SK-N-SH (cell line): ENCODE measurements at regions not wholly inside any gene's neighbourhood (a gene's known extent, or its start where the extent isn't known, plus 50 kb on each side); places are given as distances from the start of the nearest gene placed in this dataset.

ENCODE experiments used
- CTCF ChIA-PET: fragments of 300-600, 350-600 bp; formaldehyde crosslinking; extraction: SDS; loops from one replicate; lab custom pipeline; 2021; lab: Yijun Ruan, JAX
- POLR2A ChIA-PET: fragments of 350-600 bp; sonication (Branson Sonifier 250); formaldehyde crosslinking; extraction: SDS; loops from one replicate; lab custom pipeline; 2020; ENCODE audit warnings: antibody characterized with exemption, inconsistent platforms; lab: Yijun Ruan, JAX
- DNase-seq: peaks from one replicate; pipeline ENCODE4 v3.0.0; 2012
- H2AFZ ChIP-seq: fragments of 200-600 bp; sonication (generic); 2 replicates; pipeline ENCODE4 v1.8.1; 2016; ENCODE audit warnings: antibody characterized with exemption, mild to moderate bottlenecking, low read depth
- H3F3A ChIP-seq: fragments of 200-600 bp; sonication (generic); replicated peaks from 2 replicates; pipeline ENCODE3; 2016; ENCODE audit warnings: antibody characterized with exemption, mild to moderate bottlenecking; ENCODE audit not compliant: insufficient read depth
- H3K27ac ChIP-seq, 2 experiments: fragments of 200-500 bp in 1 of 2; fragments of 200-600 bp in 1 of 2; sonication (Bioruptor generic) in 1 of 2; sonication (generic), shearing (Covaris generic) in 1 of 2; 2 replicates each; pipeline versions ENCODE4 v1.5.1 to v1.6.1; 2014 to 2016; ENCODE audit warnings: low read depth in 2 of 2, inconsistent platforms in 1 of 2, low read length in 1 of 2, mild to moderate bottlenecking in 1 of 2, mixed read lengths in 1 of 2
- H3K27me3 ChIP-seq: fragments of 200-600 bp; sonication (generic), shearing (Covaris generic); 2 replicates; pipeline ENCODE4 v1.6.1; 2016; ENCODE audit warnings: mixed run types; ENCODE audit not compliant: insufficient read depth
- H3K36me3 ChIP-seq, 2 experiments: fragments of 200-500 bp in 1 of 2; fragments of 200-600 bp in 1 of 2; sonication (Bioruptor generic) in 1 of 2; sonication (generic) in 1 of 2; replicated peaks in 1 of 2; 2 replicates each; pipeline versions ENCODE3 to v1.5.1; 2014 to 2016; ENCODE audit warnings: low read length in 1 of 2, mild to moderate bottlenecking in 1 of 2; ENCODE audit not compliant: insufficient read depth in 2 of 2, control insufficient read depth in 1 of 2
- H3K4me1 ChIP-seq, 2 experiments: fragments of 200-500 bp in 1 of 2; fragments of 200-600 bp in 1 of 2; sonication (Bioruptor generic) in 1 of 2; sonication (generic), shearing (Covaris generic) in 1 of 2; 2 replicates each; pipeline versions ENCODE4 v1.5.1 to v1.6.1; 2014 to 2016; ENCODE audit warnings: low read depth in 1 of 2, low read length in 1 of 2, mixed run types in 1 of 2; ENCODE audit not compliant: insufficient read depth in 2 of 2, control insufficient read depth in 1 of 2
- H3K4me2 ChIP-seq: fragments of 200-600 bp; sonication (generic), shearing (Covaris generic); 2 replicates; pipeline ENCODE4 v1.6.1; 2017; ENCODE audit warnings: mixed run types
- H3K4me3 ChIP-seq, 2 experiments: fragments of 200-500 bp in 1 of 2; fragments of 200-600 bp in 1 of 2; sonication (Bioruptor generic) in 1 of 2; sonication (generic), shearing (Covaris generic) in 1 of 2; 2 replicates each; pipeline versions ENCODE4 v1.5.1 to v1.8.1; 2014 to 2016; ENCODE audit warnings: low read depth in 2 of 2, inconsistent platforms in 1 of 2, low read length in 1 of 2, mild to moderate bottlenecking in 1 of 2, mixed read lengths in 1 of 2, moderate library complexity in 1 of 2
- H3K79me2 ChIP-seq: fragments of 200-600 bp; sonication (generic); 2 replicates; pipeline ENCODE4 v1.8.1; 2017; ENCODE audit warnings: mild to moderate bottlenecking; ENCODE audit not compliant: insufficient read depth
- H3K9ac ChIP-seq: fragments of 200-600 bp; sonication (generic); 2 replicates; pipeline ENCODE4 v1.6.1; 2017; ENCODE audit warnings: mixed run types
- H3K9me2 ChIP-seq: fragments of 200-600 bp; sonication (generic); 2 replicates; pipeline ENCODE4 v1.6.1; 2017; ENCODE audit warnings: mixed run types
- H3K9me3 ChIP-seq: fragments of 200-600 bp; sonication (generic); 2 replicates; pipeline ENCODE4 v1.6.1; 2017; ENCODE audit warnings: mixed run types, mild to moderate bottlenecking, moderate library complexity
- H4K20me1 ChIP-seq: fragments of 200-600 bp; sonication (generic); 2 replicates; pipeline ENCODE4 v1.6.1; 2017; ENCODE audit warnings: mild to moderate bottlenecking, mixed run types; ENCODE audit not compliant: insufficient read depth
- CHD2 ChIP-seq: fragments of 150-350 bp; IDR thresholded peaks from 2 replicates; pipeline ENCODE4 v1.6.1; 2018; ENCODE audit warnings: low read length; ENCODE audit not compliant: partially characterized antibody
- CTCF ChIP-seq: fragments of 200-600 bp; sonication (generic); IDR thresholded peaks from 2 replicates; pipeline ENCODE4 v1.6.1; 2017; ENCODE audit warnings: antibody characterized with exemption, mild to moderate bottlenecking, moderate library complexity
- EP300 ChIP-seq, 2 experiments: IDR thresholded peaks; 2 replicates each; pipeline versions ENCODE4 v1.4.0 to v1.6.1; 2012; ENCODE audit warnings: borderline replicate concordance in 1 of 2, low read depth in 1 of 2, low read length in 1 of 2
- FOXJ3 ChIP-seq: sonication (generic); formaldehyde crosslinking; IDR thresholded peaks from 2 replicates; pipeline ENCODE4 v1.5.1; 2020; ENCODE audit warnings: mild to moderate bottlenecking, missing genetic modification reagents
- FOXM1 ChIP-seq: IDR thresholded peaks from 2 replicates; pipeline ENCODE4 v1.4.0; 2012; ENCODE audit warnings: low read depth, mild to moderate bottlenecking
- GABPA ChIP-seq: IDR thresholded peaks from 2 replicates; pipeline ENCODE4 v1.4.0; 2012; ENCODE audit warnings: low read depth, mild to moderate bottlenecking
- JUND ChIP-seq: IDR thresholded peaks from 2 replicates; pipeline ENCODE4 v1.4.0; 2012
- MEF2A ChIP-seq: IDR thresholded peaks from 2 replicates; pipeline ENCODE4 v1.4.0; 2012; ENCODE audit warnings: low read depth, borderline replicate concordance
- MXI1 ChIP-seq: IDR thresholded peaks from 2 replicates; pipeline ENCODE4 v1.6.1; 2012; ENCODE audit warnings: mild to moderate bottlenecking, low read depth, low read length, improper control_type of control experiment
- NRF1 ChIP-seq: IDR thresholded peaks from 2 replicates; pipeline ENCODE4 v1.6.1; 2012; ENCODE audit warnings: low read depth, mild to moderate bottlenecking, low read length
- POLR2AphosphoS5 ChIP-seq: IDR thresholded peaks from 2 replicates; pipeline ENCODE4 v1.6.1; 2012; ENCODE audit warnings: low read depth, low read length
- RAD21 ChIP-seq: IDR thresholded peaks from 2 replicates; pipeline ENCODE4 v1.6.1; 2012; ENCODE audit warnings: mild to moderate bottlenecking, low read length
- RCOR1 ChIP-seq: fragments of 150-350 bp; IDR thresholded peaks from 2 replicates; pipeline ENCODE4 v1.6.1; 2017; ENCODE audit warnings: antibody characterized with exemption, low read length
- RXRA ChIP-seq: IDR thresholded peaks from 2 replicates; pipeline ENCODE4 v1.4.0; 2012; ENCODE audit warnings: low read depth, mild to moderate bottlenecking, borderline replicate concordance
- SIN3A ChIP-seq: IDR thresholded peaks from 2 replicates; pipeline ENCODE4 v1.6.1; 2012; ENCODE audit warnings: low read depth, mild to moderate bottlenecking, low read length, moderate library complexity, borderline replicate concordance
- SMC3 ChIP-seq: IDR thresholded peaks from 2 replicates; pipeline ENCODE4 v1.6.1; 2012; ENCODE audit warnings: low read depth, low read length, improper control_type of control experiment
- USF2 ChIP-seq: fragments of 150-350 bp; IDR thresholded peaks from 2 replicates; pipeline ENCODE4 v1.6.1; 2017; ENCODE audit warnings: antibody characterized with exemption, low read length, low read depth, borderline replicate concordance
- ZBTB33 ChIP-seq: IDR thresholded peaks from 2 replicates; pipeline ENCODE4 v1.4.0; 2012; ENCODE audit warnings: low read depth, borderline replicate concordance
- WGBS: methylation state at CpG from one replicate; pipeline ENCODE4 v1.1.6; 2017; ENCODE audit warnings: low lambda C conversion rate; 5-methylcytosine and 5-hydroxymethylcytosine counted together

GRCh38 chr18:50469380-50469781 is 90.5 kb upstream of the MAPK4 start:
- H3K36me3 ChIP-seq = no peaks in the 10 kb centered on the region
- no peaks in the 10 kb centered on the region; the same call in 1 of the 2 replicates for H3K27me3 ChIP-seq
- H3K4me2 ChIP-seq = no peak overlapping the region
- H3K9me2 ChIP-seq = no peaks in the 10 kb centered on the region
- 19% methylated on average over 6 of the region's 6 CpGs for WGBS
- no peaks in the 10 kb centered on the region for H3K9me3 ChIP-seq
- no peak overlapping the region for H3K9ac ChIP-seq
- no peak overlapping the region for H3K27ac ChIP-seq
- H3K4me3 ChIP-seq = no peak overlapping the region
- POLR2A ChIA-PET = no interaction called here
- H4K20me1 ChIP-seq = no peaks in the 10 kb centered on the region
- no peaks in the 10 kb centered on the region for H3K79me2 ChIP-seq
- no peak for TF ChIP-seq EP300 (IDR thresholded peaks at IDR 0.05; ENCODE audit: borderline replicate concordance in 1 of 2, low read depth in 1 of 2, low read length in 1 of 2)
- TF ChIP-seq NRF1 = no peak
- TF ChIP-seq SMC3 = no peak
- TF ChIP-seq, all 33 proteins: peak for 0
- no peak overlapping the region for H2AFZ ChIP-seq
- H3K4me1 ChIP-seq = peaks cover 0 to 9% of the 10 kb centered on the region in 2 experiments; a peak in 1 of 4 replicates
- DNase-seq = no peak
- no peaks in the 10 kb centered on the region for H3F3A ChIP-seq
- CTCF ChIA-PET = no interaction called here

- 15% methylated on average over 1 of the region's 1 CpG for WGBS
- H3F3A ChIP-seq = no peaks in the 10 kb centered on the region
Observed at GRCh38 chr18:50472941-50473340, 86.9 kb upstream of the MAPK4 start.

GRCh38 chr18:50473881-50474280 is 86.0 kb upstream of the MAPK4 start:
- H3K27me3 ChIP-seq = no peaks in the 10 kb centered on the region; the same call in 1 of the 2 replicates
- no peaks in the 10 kb centered on the region for H3K79me2 ChIP-seq
- DNase-seq = no peak
- no peaks in the 10 kb centered on the region for H3K36me3 ChIP-seq
- no peak overlapping the region for H3K4me2 ChIP-seq
- H3K4me1 ChIP-seq = peaks cover 0 to 9% of the 10 kb centered on the region in 2 experiments; a peak in 1 of 4 replicates
- H3F3A ChIP-seq = no peaks in the 10 kb centered on the region
- CTCF ChIA-PET = no interaction called here
- no peak overlapping the region for H3K4me3 ChIP-seq
- POLR2A ChIA-PET = no interaction called here
- H3K9me2 ChIP-seq = no peaks in the 10 kb centered on the region
- no peaks in the 10 kb centered on the region for H4K20me1 ChIP-seq
- H3K9me3 ChIP-seq = no peaks in the 10 kb centered on the region
- no peak overlapping the region for H3K27ac ChIP-seq
- no peak overlapping the region for H2AFZ ChIP-seq
- no peak overlapping the region for H3K9ac ChIP-seq
- WGBS = 17% methylated on average over 2 of the region's 5 CpGs
- TF ChIP-seq GABPA (no peak), FOXJ3 (CRISPR knock-in tag) (no peak), POLR2AphosphoS5 (no peak), RCOR1 (no peak), NRF1 (no peak), RXRA (no peak), CHD2 (no peak), MXI1 (no peak), EP300 (IDR thresholded peaks at IDR 0.05; ENCODE audit: borderline replicate concordance in 1 of 2, low read depth in 1 of 2, low read length in 1 of 2) (no peak), MEF2A (no peak), CTCF (no peak), RAD21 (no peak), USF2 (no peak), JUND (no peak), ZBTB33 (no peak)

More at GRCh38 chr18:50472941-50473340, 86.9 kb upstream of the MAPK4 start:
- Histone ChIP-seq H3K9me3 (no peaks in the 10 kb centered on the region), H3K9me2 (no peaks in the 10 kb centered on the region), H3K4me2 (no peak overlapping the region), H3K36me3 (no peaks in the 10 kb centered on the region), H3K4me3 (no peak overlapping the region), H3K4me1 (peaks cover 0 to 9% of the 10 kb centered on the region in 2 experiments; a peak in 1 of 4 replicates)
- CTCF ChIA-PET = no interaction called here
- POLR2A ChIA-PET = no interaction called here
- TF ChIP-seq CHD2 (no peak), SMC3 (no peak), FOXM1 (no peak), MEF2A (no peak), POLR2AphosphoS5 (no peak), EP300 (IDR thresholded peaks at IDR 0.05; ENCODE audit: borderline replicate concordance in 1 of 2, low read depth in 1 of 2, low read length in 1 of 2) (no peak), SIN3A (no peak)
- TF ChIP-seq, all 33 proteins: peak for 0
- no peak overlapping the region for H2AFZ ChIP-seq
- no peak overlapping the region for H3K27ac ChIP-seq
- no peaks in the 10 kb centered on the region for H3K79me2 ChIP-seq
- no peaks in the 10 kb centered on the region for H4K20me1 ChIP-seq
- no peak overlapping the region for H3K9ac ChIP-seq
- no peak for DNase-seq
- H3K27me3 ChIP-seq = no peaks in the 10 kb centered on the region; the same call in 1 of the 2 replicates
